ENCODE measurements at regions not wholly inside any gene's neighbourhood (a gene's known extent, or its start where the extent isn't known, plus 50 kb on each side); places are given as distances from the start of the nearest gene placed in this dataset.

GRCh38 chr21:17446737-17447136 lies 66.1 kb upstream of the CXADR start:
- DNase-seq (ENCODE audit: low read depth), result no peak

DNA sequence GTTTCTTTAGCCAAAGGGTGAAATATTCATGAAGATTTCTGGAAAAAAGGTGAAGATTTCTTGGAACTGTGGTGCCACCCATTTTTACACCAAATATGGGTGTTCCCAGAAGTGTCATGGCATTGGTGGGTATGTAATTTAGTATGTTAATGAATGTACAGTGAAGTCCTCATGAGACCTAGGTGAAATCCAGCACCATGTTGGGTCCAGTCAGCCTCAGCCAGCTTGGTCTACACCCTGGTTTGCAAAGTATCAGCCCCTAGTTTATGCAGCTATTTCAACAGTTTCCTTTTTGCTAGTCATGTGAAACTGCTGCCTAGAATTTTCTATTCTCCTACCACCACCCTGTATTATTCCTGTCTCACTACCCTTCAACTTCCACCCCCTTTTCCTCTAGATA lies 63.1 kb upstream of the CXADR start:
- no peak for DNase-seq (ENCODE audit: low read depth)

DNA sequence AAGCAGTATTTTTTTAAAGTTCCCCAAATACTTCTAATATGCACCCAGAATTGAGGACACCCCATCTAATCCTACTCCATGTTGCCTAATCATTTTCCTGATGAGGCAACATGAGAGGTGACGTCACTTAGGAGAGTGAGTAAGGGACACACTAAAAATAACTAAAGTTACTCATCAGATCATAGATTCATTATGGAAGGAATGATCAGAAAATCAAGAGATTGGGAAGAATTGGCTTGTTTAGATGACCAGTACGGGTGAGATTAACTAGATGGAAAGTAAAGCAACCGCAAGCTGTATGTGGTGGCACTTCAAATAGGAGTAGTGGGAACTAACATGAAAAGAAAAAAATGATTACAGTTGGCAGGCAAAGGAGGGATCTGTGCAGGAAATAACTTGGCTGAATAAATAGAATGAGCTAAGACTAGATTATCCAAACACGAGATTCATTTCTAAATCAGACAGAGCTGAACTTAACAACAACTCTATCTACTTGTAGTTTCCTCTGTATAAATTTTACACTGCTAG lies 61.4 kb upstream of the CXADR start:
- peak; percentile 40 for DNase-seq (ENCODE audit: low read depth)

DNA sequence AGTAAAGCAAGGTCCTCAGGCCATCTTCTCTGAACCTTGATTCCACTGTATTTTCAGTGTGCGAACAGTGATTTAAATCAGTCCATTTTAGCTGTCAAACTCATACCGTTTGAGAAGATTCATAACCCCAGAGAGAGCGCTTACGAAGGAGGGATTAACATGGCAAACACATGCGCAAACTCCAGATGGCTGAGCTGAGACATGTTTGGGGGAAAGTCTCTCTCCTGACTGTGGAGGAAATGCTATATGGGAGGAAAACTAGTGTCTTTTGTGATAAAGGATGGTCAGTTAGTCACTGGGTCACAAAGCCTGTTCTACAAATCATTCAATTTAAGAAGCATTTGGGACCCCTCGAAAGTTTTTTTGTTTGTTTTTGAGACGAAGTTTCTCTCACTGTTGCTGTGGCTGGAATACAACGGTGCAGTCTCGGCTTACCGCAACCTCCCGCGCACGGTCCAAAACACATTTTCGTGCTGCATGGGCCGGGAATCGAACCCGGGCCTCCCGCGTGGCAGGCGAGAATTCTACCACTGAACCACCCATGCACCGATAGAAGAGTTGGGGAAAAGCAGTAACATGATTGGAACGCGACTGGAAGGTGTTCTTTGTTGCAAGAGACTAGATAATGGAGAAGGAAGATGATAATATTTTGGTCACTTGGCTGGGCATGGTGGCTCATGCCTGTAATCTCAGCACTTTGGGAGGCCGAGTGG lies 58.4 kb upstream of the CXADR start:
- peak; percentile 86 for DNase-seq (ENCODE audit: low read depth)

DNA sequence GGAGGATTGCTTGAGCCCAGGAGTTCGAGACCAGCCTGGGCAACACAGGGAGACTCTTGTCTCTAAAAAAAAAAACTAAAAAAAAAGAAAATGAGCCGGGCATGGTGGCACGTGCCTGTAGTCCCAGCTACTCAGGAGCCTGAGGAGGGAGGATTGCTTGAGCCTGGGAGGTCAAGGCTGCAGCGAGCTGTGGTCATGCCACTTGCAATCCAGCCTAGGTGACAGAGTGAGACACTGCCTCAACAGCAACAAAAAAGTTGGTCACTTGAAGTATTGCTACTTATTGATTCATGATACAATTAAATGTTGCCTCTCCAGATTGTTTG lies 57.9 kb upstream of the CXADR start:
- DNase-seq (ENCODE audit: low read depth), result no peak

GRCh38 chr21:17455451-17455850 lies 57.4 kb upstream of the CXADR start:
- DNase-seq (ENCODE audit: low read depth), result no peak

DNA sequence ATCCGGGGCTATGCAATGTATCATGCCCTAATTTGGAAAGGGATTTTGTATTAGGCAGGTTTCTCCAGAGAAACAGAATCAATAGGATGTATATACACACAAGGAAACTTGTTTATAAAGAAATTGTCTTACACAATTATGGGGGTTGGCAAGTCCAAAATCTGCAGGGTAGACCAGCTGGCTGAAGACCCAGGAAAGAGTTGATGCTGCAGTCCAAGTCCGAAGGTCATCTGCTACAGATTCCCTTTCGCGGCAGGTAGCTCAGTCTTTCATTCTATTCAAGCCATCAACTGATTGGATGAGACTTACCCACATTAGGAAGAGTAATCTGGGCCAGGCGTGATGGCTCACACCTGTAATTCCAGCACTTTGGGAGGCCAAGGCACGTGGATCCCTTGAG lies 54.6 kb upstream of the CXADR start:
- no peak for DNase-seq (ENCODE audit: low read depth)

GRCh38 chr21:17460094-17460493 lies 52.7 kb upstream of the CXADR start:
- no peak for DNase-seq (ENCODE audit: low read depth)

GRCh38 chr21:17461014-17461413 lies 51.8 kb upstream of the CXADR start:
- peak; percentile 73 for DNase-seq (ENCODE audit: low read depth)

- no peak for DNase-seq (ENCODE audit: low read depth)
These were observed 51.3 kb upstream of the CXADR start for GRCh38 chr21:17461582-17461981.

DNA sequence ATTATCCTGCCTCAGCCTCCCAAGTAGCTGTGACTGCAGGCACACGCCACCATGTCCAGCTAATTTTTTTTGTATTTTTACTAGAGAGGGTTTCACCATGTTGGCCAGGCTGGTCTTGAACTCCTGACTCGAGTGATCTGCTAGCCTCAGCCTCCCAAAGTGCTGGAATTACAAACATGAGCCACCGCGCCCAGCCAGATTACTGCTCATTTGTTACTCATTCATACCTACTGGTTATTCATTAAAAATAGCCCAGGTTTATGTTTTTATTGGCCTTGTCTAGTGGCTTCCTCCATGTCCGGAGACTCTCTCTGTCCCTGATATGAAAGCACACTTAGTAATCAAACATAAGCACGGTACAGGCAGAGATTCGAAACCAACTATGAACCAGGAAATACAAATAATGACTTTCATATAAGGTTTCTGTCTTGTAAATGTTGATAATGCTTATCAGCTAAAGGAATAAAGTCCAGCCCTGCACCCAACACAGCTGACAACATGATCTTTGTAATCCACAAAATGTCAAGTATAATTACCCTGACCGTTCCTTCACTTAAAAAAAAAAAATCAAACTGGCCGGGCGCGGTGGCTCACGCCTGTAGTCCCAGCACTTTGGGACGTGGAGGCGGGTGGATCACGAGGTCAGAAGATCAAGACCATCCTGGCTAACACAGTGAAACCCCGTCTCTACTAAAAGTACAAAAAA lies 50.4 kb upstream of the CXADR start:
- DNase-seq (ENCODE audit: low read depth), result no peak
